Loucy (cell line): ENCODE measurements at regions not wholly inside any gene's neighbourhood (a gene's known extent, or its start where the extent isn't known, plus 50 kb on each side); places are given as distances from the start of the nearest gene placed in this dataset.
A peak's percentile ranks its signal among the peaks of the same experiment; 100 is the strongest.

Source experiments
- CTCF ChIP-seq: fragments of 200-600 bp; sonication (generic); conservative IDR thresholded peaks from 2 replicates; pipeline ENCODE4 v1.5.1; 2014; ENCODE audit warnings: mild to moderate bottlenecking, antibody characterized with exemption, low read length
- EZH2phosphoT487 ChIP-seq: fragments of 200-600 bp; IDR thresholded peaks from 2 replicates; pipeline ENCODE4 v1.6.1; 2018; ENCODE audit warnings: antibody characterized with exemption, mild to moderate bottlenecking, moderate library complexity, borderline replicate concordance

GRCh38 chr17:68759343-68760140 is 158.4 kb upstream of the FAM20A start:
- TF ChIP-seq CTCF (peak; percentile 89), EZH2phosphoT487 (no peak)
